WTC11 (cell line): ENCODE measurements at regions not wholly inside any gene's neighbourhood (a gene's known extent, or its start where the extent isn't known, plus 50 kb on each side); places are given as distances from the start of the nearest gene placed in this dataset.

Experiments
- CREB1 ChIP-seq: sonication (generic); formaldehyde crosslinking; IDR thresholded peaks from 2 replicates; pipeline ENCODE4 v1.8.0; 2023; ENCODE audit warnings: mild to moderate bottlenecking, missing genetic modification reagents
- ESRRA ChIP-seq: sonication (generic); formaldehyde crosslinking; IDR thresholded peaks from 2 replicates; pipeline ENCODE4 v1.8.1; 2022; ENCODE audit warnings: mild to moderate bottlenecking, missing genetic modification reagents, borderline replicate concordance
- NFE2L1 ChIP-seq: sonication (generic); formaldehyde crosslinking; IDR thresholded peaks from 2 replicates; pipeline ENCODE4 v1.8.1; 2023; ENCODE audit warnings: missing genetic modification reagents
- SP1 ChIP-seq: sonication (generic); formaldehyde crosslinking; conservative IDR thresholded peaks from 2 replicates; pipeline ENCODE4 v1.8.1; 2022; ENCODE audit warnings: missing genetic modification reagents
- ZNF263 ChIP-seq: sonication (generic); formaldehyde crosslinking; IDR thresholded peaks from 2 replicates; pipeline ENCODE4 v1.8.1; 2022; ENCODE audit warnings: low read depth, mild to moderate bottlenecking, moderate library complexity, missing genetic modification reagents
- TF ChIP-seq, protein P1 (sequence below): fragments of 200-600 bp; IDR thresholded peaks from 2 replicates; pipeline ENCODE4 v1.8.0; 2022; ENCODE audit warnings: antibody characterized with exemption

DNA sequence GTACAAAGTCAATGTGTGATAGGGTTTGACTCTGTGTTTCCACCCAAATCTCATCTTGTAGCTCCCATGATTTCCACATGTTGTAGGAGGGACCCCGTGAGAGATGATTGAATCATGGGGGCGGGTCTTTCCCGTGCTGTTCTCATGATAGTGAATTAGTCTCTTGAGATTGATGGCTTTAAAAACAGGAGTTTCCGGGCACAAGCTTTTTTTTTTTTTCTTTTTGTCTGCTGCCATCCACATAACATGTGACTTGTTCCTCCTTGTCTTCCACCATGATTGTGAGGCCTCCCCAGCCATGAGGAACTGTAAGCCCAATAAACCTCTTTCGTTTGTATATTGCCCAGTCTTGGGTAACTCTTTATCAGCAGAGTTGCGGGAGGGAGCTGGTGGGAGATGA, 259.6 kb downstream of the TUSC7 start:
- TF ChIP-seq, protein P1, sequence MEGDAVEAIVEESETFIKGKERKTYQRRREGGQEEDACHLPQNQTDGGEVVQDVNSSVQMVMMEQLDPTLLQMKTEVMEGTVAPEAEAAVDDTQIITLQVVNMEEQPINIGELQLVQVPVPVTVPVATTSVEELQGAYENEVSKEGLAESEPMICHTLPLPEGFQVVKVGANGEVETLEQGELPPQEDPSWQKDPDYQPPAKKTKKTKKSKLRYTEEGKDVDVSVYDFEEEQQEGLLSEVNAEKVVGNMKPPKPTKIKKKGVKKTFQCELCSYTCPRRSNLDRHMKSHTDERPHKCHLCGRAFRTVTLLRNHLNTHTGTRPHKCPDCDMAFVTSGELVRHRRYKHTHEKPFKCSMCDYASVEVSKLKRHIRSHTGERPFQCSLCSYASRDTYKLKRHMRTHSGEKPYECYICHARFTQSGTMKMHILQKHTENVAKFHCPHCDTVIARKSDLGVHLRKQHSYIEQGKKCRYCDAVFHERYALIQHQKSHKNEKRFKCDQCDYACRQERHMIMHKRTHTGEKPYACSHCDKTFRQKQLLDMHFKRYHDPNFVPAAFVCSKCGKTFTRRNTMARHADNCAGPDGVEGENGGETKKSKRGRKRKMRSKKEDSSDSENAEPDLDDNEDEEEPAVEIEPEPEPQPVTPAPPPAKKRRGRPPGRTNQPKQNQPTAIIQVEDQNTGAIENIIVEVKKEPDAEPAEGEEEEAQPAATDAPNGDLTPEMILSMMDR = no peak
- TF ChIP-seq NFE2L1 (CRISPR knock-in tag) (no peak), CREB1 (no peak), ESRRA (CRISPR knock-in tag) (no peak), ZNF263 (CRISPR knock-in tag) (no peak), SP1 (CRISPR knock-in tag) (no peak)
